CD4-positive, alpha-beta T cell treated with Interleukin-17A for 4 hours (primary cell): ENCODE measurements at regions not wholly inside any gene's neighbourhood (a gene's known extent, or its start where the extent isn't known, plus 50 kb on each side); places are given as distances from the start of the nearest gene placed in this dataset.

Source experiments
- DNase-seq: peaks from one replicate; pipeline ENCODE4 v3.0.0-alpha.2; 2020; ENCODE audit warnings: mixed read lengths

DNA sequence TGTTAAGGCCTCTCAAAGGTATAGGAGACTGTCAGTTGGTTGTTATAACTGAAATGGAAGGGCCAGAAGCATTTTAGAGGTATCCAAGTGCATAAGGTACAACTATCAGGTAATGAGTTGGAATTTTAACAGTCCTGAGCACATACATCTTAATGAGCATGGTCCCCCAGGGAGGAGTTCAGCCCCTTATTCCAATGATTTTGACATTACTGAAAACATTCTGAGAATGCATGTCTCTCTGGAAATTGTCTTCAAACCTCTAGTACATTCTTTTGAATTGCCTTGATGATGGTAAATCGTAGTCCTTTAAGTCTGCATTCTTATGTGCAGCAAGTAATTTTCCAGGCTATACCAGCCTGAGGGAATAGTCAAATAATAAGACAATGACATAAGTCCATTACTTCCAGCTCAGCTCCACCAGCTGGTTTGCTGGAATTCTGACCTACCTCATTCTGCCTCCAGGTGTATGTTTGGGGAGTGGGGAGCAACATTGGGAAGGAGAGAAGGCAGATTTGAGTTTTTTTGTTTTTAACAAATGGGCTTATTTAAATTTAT, 239.2 kb downstream of the MSRB3 start:
- DNase-seq, result no peak

- no peak for DNase-seq
Measured at GRCh38 chr12:65518771-65519170, 240.3 kb downstream of the MSRB3 start.

DNA sequence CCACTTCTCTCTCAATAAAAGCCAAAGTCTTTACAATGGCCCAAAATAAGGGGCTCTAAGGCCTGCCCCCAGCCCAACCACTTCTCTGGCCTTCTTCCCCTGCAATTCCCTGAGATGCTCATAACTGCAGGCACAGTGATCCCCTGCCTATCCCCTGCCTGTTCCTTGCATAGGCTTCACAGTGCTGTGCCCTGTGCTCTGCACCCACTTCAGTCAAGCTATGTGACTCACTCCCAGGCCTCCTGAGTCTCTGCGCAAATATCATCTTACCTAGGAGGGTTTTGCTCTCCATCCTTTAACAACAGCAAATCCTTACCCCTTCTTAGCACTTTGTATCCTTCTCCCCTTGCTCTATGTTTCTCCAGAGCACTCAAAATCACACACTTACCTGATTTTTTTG, 242.2 kb downstream of the MSRB3 start:
- DNase-seq, result no peak

- no peak for DNase-seq
Measured at GRCh38 chr12:65522956-65523860, 244.7 kb downstream of the MSRB3 start.

GRCh38 chr12:65524666-65525065, 246.2 kb downstream of the MSRB3 start:
- DNase-seq, result no peak

- DNase-seq, result no peak
Measured at GRCh38 chr12:65525491-65526141, 247.1 kb downstream of the MSRB3 start.

- no peak for DNase-seq
Measured at GRCh38 chr12:65526311-65526710, 247.8 kb downstream of the MSRB3 start.

GRCh38 chr12:65528127-65528526, 249.6 kb downstream of the MSRB3 start:
- DNase-seq, result no peak

GRCh38 chr12:65529106-65529505, 250.6 kb downstream of the MSRB3 start:
- no peak for DNase-seq

- no peak for DNase-seq
Measured at GRCh38 chr12:65529771-65530435, 251.4 kb downstream of the MSRB3 start.

- DNase-seq, result no peak
Measured at GRCh38 chr12:65532162-65532561, 253.7 kb downstream of the MSRB3 start.

DNA sequence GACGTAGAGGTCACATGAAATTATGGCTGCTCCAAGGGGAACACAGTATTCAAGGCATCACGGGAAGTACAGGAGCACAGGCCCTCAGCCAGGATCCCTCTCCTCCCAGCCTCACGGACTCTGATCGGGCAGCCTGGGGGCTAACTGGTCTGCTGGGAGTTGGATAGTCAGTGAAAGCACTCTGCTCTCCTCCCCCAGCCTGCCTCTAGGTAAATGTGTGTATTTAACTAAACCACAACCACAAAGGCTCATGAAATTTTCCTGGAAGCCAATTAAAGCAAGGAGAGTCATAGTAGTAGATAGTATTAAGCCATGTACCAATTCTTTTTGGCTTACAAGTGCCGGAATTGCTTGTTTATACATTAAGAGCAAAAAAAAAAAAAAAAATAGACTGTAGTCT, 254.3 kb downstream of the MSRB3 start:
- no peak for DNase-seq

DNA sequence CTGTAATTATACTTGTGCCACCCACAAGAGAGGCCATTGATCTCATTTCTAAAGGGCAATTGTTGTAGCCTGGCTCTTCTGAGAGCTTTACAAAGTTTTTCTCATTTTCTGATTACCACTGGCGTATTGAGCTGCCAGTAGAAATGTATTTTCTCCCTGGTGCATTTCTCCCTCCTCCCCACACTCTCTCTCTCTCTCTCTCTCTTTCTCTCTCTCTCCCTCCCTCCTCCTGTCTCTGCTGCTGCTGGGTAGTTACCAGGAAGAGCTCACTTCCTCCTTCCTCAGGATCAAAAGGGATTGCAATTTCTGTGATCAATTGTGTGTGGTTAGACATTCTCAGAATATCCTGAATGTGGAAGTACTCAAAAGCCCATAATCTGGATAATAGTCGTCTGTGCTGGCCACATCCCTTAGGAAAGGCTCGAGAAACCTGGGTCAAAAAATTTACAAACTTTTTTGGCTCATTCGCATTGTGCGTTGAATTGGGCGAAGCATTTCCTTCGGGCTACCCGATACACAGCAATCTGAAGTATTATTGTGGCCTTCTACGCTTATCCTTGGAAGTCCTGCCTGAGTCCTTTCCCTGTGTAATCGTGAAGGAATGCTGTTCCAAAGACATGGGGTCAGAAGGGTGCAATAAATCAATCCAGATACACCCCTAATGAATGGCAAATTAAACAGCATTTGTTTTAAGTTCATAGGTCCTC, 254.8 kb downstream of the MSRB3 start:
- DNase-seq, result no peak

- no peak for DNase-seq
Measured at GRCh38 chr12:65534238-65534841, 255.9 kb downstream of the MSRB3 start.

DNA sequence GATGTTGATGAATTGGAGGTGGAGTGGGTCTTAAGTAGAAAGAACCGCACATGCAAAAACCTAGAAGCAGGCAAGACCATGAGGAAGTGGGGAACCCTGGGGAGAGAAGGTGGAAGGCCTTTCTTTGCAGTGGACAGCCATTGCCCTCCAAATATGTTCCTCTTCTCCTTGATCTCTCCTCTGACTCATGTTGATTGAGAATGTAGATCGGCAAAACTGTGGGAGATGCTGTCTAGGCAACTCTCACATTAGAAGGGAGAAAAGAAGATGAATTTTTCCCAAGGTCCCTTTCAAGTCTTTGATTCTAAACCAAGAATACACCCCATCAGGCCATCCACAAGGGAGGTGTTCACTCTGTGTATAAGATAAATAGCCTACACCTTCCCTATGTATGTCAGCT, 257.5 kb downstream of the MSRB3 start:
- DNase-seq, result no peak

- DNase-seq, result no peak
Measured at GRCh38 chr12:65536351-65536750, 257.9 kb downstream of the MSRB3 start.

DNA sequence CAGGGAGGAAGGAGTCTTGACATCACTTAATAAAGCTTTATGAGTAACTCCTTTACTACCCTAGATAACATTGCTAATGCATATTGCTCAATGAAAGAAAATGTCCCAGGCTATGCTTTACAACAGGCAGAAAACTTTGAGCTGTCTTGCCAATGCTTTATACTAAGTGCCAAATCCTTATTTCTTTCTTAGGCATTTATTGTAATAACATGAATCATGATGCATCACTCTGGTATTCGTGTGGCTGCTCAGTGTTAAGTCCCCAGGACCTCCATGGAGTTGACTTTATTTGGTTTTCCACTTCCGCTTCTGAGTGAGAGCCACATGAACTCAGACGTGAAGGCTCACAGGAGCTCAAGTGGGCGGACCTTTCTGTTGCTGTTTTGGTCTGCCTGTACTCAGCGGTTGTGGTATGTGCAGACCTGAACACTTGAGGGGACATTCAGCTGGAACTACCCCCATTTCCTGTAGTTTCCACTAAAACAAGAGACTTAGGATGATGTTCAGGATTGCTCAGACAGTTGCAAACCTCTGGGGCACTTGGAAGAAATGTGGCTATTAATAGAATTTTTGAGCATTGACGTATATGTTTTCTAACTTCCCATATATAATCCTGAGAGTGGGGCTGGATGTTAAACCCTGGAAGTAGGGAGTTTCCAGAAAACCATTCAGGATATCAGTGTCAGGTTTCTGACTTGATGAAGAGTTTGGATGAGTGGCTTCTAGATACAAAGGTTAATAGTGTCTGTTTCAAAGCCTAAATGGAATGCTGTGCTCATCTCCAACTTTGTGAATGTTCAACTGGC, 258.6 kb downstream of the MSRB3 start:
- no peak for DNase-seq

DNA sequence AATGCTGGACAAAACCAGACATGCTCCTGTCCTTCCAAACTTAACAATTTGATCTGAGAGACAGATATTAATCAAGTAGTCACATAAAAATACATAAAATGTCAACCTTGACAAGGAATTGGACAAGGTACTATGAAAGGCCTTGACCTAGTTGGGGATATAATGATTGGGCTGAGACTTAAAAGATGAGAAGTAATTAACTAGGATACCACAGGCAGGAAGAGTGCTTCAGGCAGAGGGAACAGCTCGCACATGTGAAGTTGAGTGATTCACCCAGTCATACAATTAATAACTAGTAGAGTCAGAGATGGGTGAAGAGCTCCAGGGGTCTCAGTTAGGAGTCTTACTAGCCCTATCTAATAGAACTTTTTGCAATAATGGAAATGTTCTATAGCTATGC, 259.5 kb downstream of the MSRB3 start:
- DNase-seq, result no peak

DNA sequence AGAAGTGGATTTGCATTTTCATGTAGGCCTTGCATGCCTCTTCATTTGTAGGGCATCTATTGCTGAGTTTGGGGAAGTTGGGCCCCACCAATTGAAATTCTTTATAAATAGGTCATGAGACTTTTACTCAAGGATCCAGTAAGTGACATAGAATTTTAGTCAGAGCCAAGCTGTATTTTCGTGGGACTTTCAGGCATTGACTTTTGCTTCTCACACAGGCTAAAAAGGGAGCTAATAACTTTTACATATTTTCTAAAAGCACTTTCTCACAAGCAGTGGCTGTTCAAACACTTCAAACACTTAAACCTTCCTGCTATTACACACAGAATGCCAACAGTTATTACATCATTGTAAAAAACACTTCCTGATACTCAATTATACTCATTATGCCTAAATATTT, 260.5 kb downstream of the MSRB3 start:
- DNase-seq, result no peak

DNA sequence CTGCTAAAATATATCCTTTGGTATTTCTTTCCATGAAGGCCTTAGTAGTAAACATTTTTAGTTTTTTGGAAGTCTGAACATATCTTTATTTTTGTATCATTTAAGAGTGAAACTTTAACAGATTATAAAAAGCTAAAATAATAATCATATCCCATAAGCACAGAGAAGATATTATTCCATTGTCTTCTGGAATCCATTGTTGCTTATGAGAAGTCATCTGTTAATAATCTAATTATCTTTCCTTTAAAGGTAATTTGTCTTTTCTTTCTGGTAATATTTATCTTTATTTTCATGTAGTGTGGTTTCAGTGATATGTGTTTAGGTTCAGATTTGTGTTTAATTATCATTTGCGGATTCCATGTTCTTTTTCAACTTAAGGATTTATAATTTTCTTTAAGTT, 261.7 kb downstream of the MSRB3 start:
- DNase-seq, result no peak

DNA sequence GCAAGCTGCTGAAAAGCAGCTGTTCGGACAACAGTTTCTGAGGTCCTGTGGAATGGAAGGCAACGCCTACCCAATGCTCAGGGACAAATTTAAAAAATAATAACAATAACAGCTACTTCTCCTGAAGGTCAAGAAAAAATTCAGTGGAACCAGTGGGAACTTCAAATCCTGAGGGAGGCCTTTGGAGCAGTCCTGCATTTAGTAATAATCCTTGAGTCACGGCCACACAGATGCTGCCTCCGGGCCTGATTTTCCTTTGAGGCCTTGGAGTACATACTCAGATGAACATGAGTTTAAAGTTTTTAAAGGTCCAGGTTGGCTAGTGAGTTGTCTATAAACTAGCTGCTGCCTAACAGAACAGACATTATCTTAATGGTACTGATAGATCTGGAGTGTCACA, 268.0 kb downstream of the MSRB3 start:
- DNase-seq, result no peak
